Stimulated activated CD8-positive, alpha-beta memory T cell treated with anti-CD3 and anti-CD28 coated beads, Interleukin-7, amount 100 ng/mL, for 24 hours (primary cell): ENCODE measurements at regions not wholly inside any gene's neighbourhood (a gene's known extent, or its start where the extent isn't known, plus 50 kb on each side); places are given as distances from the start of the nearest gene placed in this dataset.
"Not testable (repeated sequence)": the region's sequence is repeated elsewhere in the genome, so short reads cannot be mapped to it uniquely, and the experiment has no call there.

Experiments
- DNase-seq: peaks from one replicate; pipeline ENCODE4 v3.0.0-alpha.2; 2020; ENCODE audit warnings: low read depth

DNA sequence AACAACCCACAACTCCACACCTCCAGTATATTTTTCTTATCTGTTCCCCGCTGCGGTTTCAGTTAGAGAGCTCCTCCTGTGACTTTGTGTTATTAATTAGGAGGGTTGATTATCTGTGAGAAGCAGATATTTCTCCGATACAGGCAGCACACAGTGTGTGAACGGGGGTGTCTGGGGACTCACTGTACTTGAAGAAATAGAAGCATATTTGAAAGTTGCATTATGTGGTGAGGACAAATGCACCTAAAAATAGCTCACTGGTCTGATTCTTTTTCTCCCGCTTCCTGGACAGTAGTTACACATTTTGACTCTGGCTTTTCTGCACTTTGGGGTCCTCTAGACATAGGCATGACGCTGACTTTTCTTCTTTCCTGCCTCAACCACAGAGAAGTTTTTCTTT is 277.7 kb downstream of the VRK1 start:
- no peak for DNase-seq

GRCh38 chr14:97077253-97077653 is 280.1 kb downstream of the VRK1 start:
- DNase-seq, result no peak

DNA sequence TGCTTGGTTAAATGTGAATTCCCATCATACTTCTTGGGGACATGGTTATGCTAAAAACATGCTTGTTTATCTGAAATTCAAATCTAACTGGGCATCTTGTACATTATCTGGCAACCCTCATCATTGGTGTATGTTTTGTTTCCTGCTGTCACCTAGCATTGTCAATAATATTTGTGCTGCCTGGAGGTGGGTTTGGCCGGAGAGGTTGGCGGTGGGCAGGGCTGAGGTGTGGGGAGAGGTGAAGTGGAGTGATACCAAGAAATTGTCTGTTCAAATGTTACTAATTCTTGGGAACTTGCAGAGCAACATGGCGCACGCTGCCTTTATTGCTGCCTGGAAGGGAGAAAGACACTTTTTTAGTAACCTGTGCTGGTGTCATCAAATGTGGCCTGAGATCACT is 280.5 kb downstream of the VRK1 start:
- DNase-seq, result no peak

GRCh38 chr14:97080991-97081390 is 283.8 kb downstream of the VRK1 start:
- DNase-seq, result no peak

DNA sequence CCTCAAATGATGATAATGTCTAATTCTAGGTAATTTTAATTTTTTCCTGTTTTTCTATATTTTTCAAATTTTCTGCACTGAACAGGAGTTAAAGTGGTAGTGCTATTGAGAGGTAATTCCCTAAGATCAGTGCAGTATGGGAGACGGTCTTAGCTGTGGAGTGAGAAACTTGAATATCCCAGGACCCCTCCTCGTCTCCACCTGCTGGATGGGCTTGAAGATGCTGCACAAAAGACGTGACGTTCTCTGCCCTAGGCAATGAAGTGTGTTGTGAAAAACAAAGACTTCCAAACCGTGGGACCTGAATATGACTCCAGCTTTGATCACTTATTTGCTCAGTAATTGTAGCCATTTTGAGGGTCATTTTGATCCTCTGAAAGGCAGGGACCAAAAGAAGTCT is 298.1 kb downstream of the VRK1 start:
- DNase-seq, result no peak

DNA sequence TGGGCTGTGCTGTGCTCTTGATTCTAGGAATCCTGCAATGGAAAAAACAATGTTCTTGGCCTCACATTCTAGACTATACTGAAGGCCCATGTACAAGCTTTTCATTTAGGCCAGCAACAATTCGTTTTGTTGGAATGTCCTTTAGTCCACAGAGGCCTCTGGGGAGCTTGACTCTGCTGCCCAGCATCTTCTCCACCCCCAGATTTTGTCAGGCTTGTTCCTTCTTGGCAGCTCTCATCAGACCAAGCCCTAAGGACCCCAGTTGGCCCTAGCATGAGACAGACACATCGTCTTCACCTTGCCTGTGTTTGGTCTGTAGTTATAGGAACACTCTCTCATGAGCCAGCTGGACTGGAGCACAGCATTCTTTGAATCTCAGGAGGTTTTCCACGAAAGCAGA is 300.1 kb downstream of the VRK1 start:
- no peak for DNase-seq

DNA sequence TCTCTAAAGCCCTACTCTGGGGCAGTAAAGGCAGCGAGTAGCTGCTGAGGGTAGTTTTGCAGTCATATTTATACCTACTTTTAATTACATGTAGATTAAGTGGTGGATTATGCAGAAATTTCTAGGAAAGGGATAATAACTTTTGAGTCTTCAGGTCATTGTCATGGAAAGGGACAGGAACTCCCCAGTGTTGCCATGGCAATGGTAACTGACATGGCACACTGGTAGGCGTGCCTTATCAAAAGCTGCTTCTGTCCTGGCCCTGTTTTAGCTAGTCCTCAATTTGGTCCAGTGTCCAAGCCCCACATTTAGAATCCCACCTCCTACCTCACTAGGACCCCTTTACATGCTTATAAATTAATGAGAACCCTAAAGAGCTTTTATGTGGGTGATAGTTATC is 303.1 kb downstream of the VRK1 start:
- no peak for DNase-seq

- no peak for DNase-seq
Measured at GRCh38 chr14:97101561-97101960, 304.4 kb downstream of the VRK1 start.

- no peak for DNase-seq
Measured at GRCh38 chr14:97104029-97104428, 306.8 kb downstream of the VRK1 start.

DNA sequence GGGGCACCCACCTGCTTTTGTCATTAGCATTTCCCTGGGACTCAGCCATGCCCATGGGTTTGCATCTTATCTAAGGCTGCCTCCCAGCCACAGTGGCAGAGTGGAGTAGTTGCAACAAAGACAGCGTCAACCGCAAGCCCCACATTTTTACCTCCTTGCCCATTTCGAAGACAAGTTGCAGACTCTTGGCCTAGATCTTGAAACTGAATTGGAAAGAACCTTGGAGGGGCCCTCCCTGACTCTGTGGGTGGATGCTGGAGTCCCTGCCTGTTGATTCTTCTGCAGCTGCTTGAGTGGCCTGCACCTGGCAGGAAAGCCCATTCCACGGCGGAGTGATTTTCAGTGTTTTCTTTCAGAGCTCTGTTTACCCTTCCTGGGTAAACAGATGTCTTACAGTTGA is 309.0 kb downstream of the VRK1 start:
- no peak for DNase-seq

GRCh38 chr14:97106609-97107008 is 309.4 kb downstream of the VRK1 start:
- no peak for DNase-seq

DNA sequence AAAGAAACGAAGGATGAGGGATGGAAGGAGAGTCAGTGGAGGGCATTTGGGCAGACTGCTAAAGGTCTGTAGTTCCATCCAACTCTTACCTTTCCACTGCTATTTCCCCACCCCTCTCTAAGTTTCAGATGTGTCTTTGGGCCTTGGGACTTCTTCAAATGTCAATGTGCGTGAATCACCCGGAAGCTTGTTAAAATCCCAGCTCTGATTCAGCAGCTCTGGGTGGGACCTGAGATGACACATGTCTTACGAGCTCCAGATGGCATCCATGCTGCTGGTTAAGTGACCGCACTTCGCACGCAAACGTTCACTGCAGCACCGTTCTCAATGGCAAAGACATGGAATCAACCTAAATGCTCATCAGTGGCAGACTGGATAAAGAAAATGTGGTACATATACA is 309.9 kb downstream of the VRK1 start:
- no peak for DNase-seq

- no peak for DNase-seq
Measured at GRCh38 chr14:97107760-97108159, 310.6 kb downstream of the VRK1 start.

DNA sequence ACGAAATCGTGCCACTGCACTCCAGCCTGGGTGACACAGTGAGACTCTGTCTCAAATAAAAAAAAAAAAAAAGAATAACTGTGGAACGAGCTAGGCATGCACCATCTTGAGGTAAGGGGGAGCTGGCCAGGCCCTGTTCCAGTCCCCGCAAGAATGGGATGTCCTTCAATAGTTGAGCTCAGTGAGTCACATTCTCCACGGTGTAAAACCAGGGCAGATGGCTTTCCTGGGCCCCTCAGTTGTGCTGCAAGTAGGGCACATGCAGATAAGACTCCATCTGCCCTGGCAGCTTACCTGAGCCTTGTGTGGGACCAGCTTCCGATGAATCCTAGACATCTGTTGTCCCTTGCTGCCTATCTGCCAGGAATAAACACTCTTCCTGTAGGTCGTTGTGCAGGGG is 312.1 kb downstream of the VRK1 start:
- DNase-seq, result no peak

DNA sequence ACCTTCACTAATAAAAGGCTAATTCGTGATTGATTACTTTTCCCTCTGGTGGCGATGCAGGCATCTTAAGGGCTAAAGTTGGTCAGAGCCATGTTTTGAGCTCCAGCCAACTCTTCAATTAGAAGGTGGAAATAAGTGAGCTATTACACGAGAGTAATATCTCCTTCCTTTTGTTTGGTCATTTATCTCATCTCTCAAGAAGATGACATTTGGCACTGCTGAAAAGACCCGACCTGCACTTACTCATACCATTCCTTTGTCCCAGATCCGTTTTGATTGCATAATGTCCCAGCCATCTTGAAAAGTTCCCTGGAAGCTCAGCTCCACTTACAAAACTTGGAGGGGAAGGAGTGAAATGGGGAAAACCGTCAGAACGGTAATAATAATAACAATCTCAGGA is 316.2 kb downstream of the VRK1 start:
- DNase-seq, result no peak

DNA sequence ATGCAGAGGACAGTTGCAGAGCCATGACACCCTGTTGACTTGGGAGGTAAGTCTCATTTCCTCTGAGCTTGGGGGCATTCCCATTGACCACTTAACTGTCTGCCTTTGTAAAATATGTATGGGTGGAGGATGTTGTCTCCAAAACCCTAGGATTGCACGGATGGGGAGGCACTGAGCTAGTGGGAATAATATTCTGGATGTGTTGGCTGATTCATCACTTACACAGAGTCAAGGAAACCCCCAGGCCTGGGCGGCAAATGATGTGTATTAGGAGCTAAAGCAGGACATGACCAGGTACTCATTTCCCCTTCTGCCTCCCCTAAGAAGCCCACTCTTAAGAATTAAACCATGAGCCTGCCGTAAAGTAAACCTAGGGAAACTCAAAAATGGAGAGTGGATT is 319.4 kb downstream of the VRK1 start:
- DNase-seq, result no peak

DNA sequence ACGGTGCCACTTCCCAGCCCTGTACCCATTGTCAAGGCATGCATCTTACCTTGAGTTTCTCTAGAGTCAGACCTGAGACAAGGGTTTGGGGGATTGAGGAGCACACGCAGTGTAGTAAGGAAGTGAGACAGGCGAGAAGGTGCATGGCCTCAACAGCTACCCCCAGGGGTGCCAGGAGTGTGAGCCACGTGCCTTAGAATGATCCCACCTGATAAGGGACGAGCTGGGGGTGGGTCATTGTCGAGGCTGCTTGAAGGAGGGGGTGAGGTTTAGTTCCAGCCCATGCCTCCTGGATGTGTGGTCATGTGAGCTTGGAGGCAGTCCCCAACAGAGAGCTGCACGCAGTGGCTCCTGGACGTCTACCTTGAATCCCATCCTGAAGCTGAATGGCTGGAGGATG is 320.5 kb downstream of the VRK1 start:
- no peak for DNase-seq

DNA sequence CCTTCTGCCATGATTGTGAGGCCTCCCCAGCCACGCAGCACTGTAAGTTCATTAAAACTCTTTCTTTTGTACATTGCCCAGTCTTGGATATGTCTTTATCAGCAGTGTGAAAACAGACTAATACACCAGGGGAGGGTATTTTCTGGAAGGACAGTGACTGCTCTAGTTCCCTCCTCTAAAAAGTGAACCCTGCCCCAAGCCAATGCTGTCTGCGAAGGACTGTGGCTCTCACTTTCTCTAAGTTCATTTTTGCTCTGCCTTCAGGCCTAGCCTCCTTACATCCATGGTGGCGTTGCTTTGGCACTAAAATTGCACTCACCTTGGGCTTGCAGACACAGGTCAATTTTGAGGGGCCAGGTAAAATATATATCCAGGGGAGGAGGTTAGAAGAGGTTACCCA is 323.0 kb downstream of the VRK1 start:
- DNase-seq, result no peak

- peak; percentile 12 for DNase-seq
Measured at GRCh38 chr14:97120611-97121031, 323.4 kb downstream of the VRK1 start.

DNA sequence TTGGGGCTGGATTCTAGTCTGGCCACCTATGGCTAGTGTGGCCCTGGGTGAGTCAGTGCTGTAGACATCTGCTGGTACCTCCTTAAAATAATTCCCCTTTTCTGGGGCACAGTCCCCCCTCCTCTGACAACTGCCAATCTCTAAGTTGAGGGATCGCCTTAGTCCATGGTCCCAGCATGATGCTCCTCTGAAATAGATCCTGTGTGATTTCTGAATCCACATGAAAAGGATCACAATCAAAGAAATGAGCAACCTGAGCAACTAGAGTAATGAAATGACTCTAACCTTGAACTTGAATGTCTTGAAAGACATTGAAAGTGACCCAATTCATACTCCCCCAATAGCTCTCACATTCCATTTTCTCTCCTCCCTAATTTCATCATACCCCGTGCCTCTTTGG is 332.5 kb downstream of the VRK1 start:
- DNase-seq, result no peak

DNA sequence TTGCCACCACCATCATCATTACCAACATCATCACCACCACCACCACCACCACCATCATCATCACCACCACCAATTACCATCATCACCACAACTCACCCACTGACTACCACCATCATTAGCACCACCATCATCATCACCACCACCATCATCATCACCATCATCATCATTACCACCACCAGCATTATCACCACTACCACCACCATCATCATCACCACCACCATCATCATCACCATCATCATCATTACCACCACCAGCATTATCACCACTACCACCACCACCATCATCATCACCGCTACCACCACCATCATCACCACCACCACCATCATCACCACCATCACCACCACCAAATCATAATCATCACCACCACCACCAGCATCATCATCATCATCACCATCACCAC is 338.7 kb downstream of the VRK1 start:
- DNase-seq, result not testable (repeated sequence)

GRCh38 chr14:97137705-97138104 is 340.5 kb downstream of the VRK1 start:
- no peak for DNase-seq

- DNase-seq, result no peak
Measured at GRCh38 chr14:97138801-97139200, 341.6 kb downstream of the VRK1 start.

GRCh38 chr14:97143011-97143410 is 345.8 kb downstream of the VRK1 start:
- no peak for DNase-seq

DNA sequence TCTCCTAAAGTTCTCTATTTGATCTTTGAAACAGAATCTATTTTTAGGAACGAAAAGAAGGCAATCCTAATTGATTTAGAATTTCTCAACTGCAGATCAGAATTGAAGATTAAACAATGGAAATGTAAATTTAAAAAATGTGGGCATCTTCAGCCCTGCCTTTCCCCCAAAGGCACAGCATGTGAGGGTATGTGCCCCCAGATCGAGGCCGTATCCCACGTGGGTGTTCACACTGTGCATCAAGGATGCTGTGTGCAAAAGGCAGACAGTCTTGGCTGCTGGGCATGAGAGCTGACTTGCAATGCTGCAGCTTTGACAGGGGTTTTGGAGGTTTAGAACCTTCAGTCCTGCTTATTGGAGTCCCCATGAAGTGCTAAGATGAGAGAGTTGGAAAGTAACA is 346.3 kb downstream of the VRK1 start:
- DNase-seq, result no peak
